Suprapubic skin (tissue), 4 donors: ENCODE measurements at regions not wholly inside any gene's neighbourhood (a gene's known extent, or its start where the extent isn't known, plus 50 kb on each side); places are given as distances from the start of the nearest gene placed in this dataset.

Experiments
- POLR2A ChIP-seq, 2 donors: fragments of 450-650 bp; IDR thresholded peaks; one replicate each; pipeline ENCODE4 v1.6.1; 2017; ENCODE audit warnings: antibody characterized with exemption in 2 of 2, mild to moderate bottlenecking in 2 of 2, moderate library complexity in 2 of 2
- POLR2AphosphoS5 ChIP-seq, 3 donors: sonication (generic); formaldehyde crosslinking; IDR thresholded peaks; one replicate each; pipeline ENCODE4 v1.6.1; 2017; ENCODE audit warnings: antibody characterized with exemption in 3 of 3
- TF ChIP-seq, protein P1 (sequence below), 2 donors: fragments of 200-600 bp in 1 of 2; fragments of 450-650 bp in 1 of 2; sonication (generic) in 1 of 2; IDR thresholded peaks; one replicate each; pipeline ENCODE4 v1.5.1; 2016 to 2019; ENCODE audit warnings: antibody characterized with exemption in 2 of 2, mild to moderate bottlenecking in 1 of 2, moderate library complexity in 1 of 2

DNA sequence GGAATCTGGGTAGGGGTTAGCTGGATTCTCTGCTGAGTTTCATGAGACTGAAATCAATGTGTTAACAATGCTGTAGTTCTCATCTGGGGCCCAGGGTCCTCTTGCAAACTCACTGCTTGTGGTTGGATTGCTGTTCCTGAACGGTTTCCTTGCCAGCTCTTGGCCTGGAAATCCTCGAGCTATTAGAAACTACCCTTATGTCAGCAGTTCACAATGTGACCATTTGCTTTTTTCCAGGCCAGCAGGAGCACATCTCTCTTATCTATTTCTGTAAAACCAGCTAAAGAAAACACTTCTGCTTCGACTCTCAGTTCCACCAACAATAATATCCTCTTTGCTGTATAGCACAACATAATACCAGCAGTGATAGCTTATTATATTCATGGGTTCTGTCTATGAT, 140.1 kb upstream of the TRAM1L1 start:
- TF ChIP-seq, protein P1, sequence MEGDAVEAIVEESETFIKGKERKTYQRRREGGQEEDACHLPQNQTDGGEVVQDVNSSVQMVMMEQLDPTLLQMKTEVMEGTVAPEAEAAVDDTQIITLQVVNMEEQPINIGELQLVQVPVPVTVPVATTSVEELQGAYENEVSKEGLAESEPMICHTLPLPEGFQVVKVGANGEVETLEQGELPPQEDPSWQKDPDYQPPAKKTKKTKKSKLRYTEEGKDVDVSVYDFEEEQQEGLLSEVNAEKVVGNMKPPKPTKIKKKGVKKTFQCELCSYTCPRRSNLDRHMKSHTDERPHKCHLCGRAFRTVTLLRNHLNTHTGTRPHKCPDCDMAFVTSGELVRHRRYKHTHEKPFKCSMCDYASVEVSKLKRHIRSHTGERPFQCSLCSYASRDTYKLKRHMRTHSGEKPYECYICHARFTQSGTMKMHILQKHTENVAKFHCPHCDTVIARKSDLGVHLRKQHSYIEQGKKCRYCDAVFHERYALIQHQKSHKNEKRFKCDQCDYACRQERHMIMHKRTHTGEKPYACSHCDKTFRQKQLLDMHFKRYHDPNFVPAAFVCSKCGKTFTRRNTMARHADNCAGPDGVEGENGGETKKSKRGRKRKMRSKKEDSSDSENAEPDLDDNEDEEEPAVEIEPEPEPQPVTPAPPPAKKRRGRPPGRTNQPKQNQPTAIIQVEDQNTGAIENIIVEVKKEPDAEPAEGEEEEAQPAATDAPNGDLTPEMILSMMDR (IDR thresholded peaks at IDR 0.05): no peak
- TF ChIP-seq POLR2A (IDR thresholded peaks at IDR 0.05): no peak
- TF ChIP-seq POLR2AphosphoS5 (IDR thresholded peaks at IDR 0.05): no peak
